T47D (cell line): ENCODE measurements at regions not wholly inside any gene's neighbourhood (a gene's known extent, or its start where the extent isn't known, plus 50 kb on each side); places are given as distances from the start of the nearest gene placed in this dataset.

Source experiments
- DNase-seq, 2 experiments: peaks; one replicate each; pipeline versions ENCODE4 v3.0.0 to v3.0.0-alpha.2; 2011 to 2012; ENCODE audit warnings: low read depth in 1 of 2, low spot score in 1 of 2
- JUND ChIP-seq: IDR thresholded peaks from 2 replicates; pipeline ENCODE4 v1.6.1; 2012; ENCODE audit warnings: low read depth
- in situ Hi-C: cut with HindIII; loops from 2 replicates; pipeline ENCODE4 v1.10.0; 2016; ENCODE audit warnings: low sequenced_read_pairs, low pct_unique_long_range_greater_than_20kb

GRCh38 chrX:39171686-39172085 is 370.4 kb downstream of the MID1IP1 start:
- TF ChIP-seq JUND: no peak
- in situ Hi-C loops: no loop called here

GRCh38 chrX:39174241-39174771 is 373.0 kb downstream of the MID1IP1 start:
- in situ Hi-C loops: no loop called here
- no peak for DNase-seq
- no peak for TF ChIP-seq JUND

More at GRCh38 chrX:39171686-39172085, 370.4 kb downstream of the MID1IP1 start:
- DNase-seq: no peak

GRCh38 chrX:39174772-39175417 is 373.6 kb downstream of the MID1IP1 start:
- in situ Hi-C loops: no loop called here
- DNase-seq: no peak
- TF ChIP-seq JUND: no peak

- no peak for DNase-seq
- in situ Hi-C loops: no loop called here
- TF ChIP-seq JUND: no peak
Observed at GRCh38 chrX:39175418-39176057, 374.3 kb downstream of the MID1IP1 start.

- TF ChIP-seq JUND: no peak
- in situ Hi-C loops: no loop called here
Observed at GRCh38 chrX:39176105-39176504, 374.8 kb downstream of the MID1IP1 start.

GRCh38 chrX:39189431-39189830 is 388.2 kb downstream of the MID1IP1 start:
- TF ChIP-seq JUND: no peak
- no peak for DNase-seq
- in situ Hi-C loops: no loop called here

More at GRCh38 chrX:39176105-39176504, 374.8 kb downstream of the MID1IP1 start:
- no peak for DNase-seq

GRCh38 chrX:39194673-39195072 is 393.4 kb downstream of the MID1IP1 start:
- no peak for TF ChIP-seq JUND
- DNase-seq: no peak
- in situ Hi-C loops: no loop called here

- no peak for DNase-seq
- TF ChIP-seq JUND: no peak
Observed at GRCh38 chrX:39195156-39195555, 393.9 kb downstream of the MID1IP1 start.

GRCh38 chrX:39196192-39197102 is 395.2 kb downstream of the MID1IP1 start:
- TF ChIP-seq JUND: no peak
- peak; percentile 4 to 80 for DNase-seq
- in situ Hi-C loops: no loop called here

More at GRCh38 chrX:39195156-39195555, 393.9 kb downstream of the MID1IP1 start:
- in situ Hi-C loops: no loop called here

- no peak for TF ChIP-seq JUND
- in situ Hi-C loops: no loop called here
- no peak for DNase-seq
Observed at GRCh38 chrX:39199429-39199828, 398.2 kb downstream of the MID1IP1 start.

- DNase-seq: peak in 1 of 2 experiments; percentile 65
- in situ Hi-C loops: no loop called here
- TF ChIP-seq JUND: no peak
Observed at GRCh38 chrX:39201305-39201990, 400.2 kb downstream of the MID1IP1 start.

- in situ Hi-C loops: no loop called here
- no peak for TF ChIP-seq JUND
- no peak for DNase-seq
Observed at GRCh38 chrX:39202641-39203040, 401.4 kb downstream of the MID1IP1 start.
